GM19372 (cell line): ENCODE measurements at regions not wholly inside any gene's neighbourhood (a gene's known extent, or its start where the extent isn't known, plus 50 kb on each side); places are given as distances from the start of the nearest gene placed in this dataset.

Experiments used
- ATAC-seq: cut with Tn5 transposase; IDR thresholded peaks from one replicate; pipeline ENCODE4 v1.9.1; 2021; ENCODE audit warnings: mild to moderate bottlenecking, low read depth, moderate library complexity; ENCODE audit not compliant: unreplicated experiment

GRCh38 chr4:100811046-100811445 lies 293.2 kb upstream of the EMCN start:
- no peak for ATAC-seq

GRCh38 chr4:100809506-100809905 lies 291.7 kb upstream of the EMCN start:
- no peak for ATAC-seq

- ATAC-seq = no peak
Measured at GRCh38 chr4:100806988-100807387, 289.2 kb upstream of the EMCN start.

DNA sequence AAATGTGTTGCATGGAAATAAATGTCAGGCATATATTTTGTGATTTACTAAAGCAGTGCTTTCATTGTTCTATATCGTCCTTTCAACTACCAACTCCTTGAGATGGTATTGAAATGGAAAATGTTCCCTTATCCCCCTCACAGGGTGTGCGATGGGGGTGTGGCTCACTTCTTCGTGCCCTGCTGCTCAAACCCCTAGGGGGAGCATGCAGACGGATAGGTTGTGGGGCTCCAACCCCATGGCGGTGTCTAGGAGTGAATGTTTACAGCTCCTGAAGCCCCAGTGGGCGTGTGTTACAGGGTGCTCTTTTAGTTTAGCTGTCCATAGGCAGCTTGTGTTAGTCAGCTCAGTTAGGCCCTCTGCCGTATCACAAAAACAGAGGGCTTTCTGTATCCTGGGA lies 287.7 kb upstream of the EMCN start:
- ATAC-seq = no peak

GRCh38 chr4:100804576-100805360 lies 286.9 kb upstream of the EMCN start:
- no peak for ATAC-seq

GRCh38 chr4:100803751-100804150 lies 285.9 kb upstream of the EMCN start:
- ATAC-seq = no peak

DNA sequence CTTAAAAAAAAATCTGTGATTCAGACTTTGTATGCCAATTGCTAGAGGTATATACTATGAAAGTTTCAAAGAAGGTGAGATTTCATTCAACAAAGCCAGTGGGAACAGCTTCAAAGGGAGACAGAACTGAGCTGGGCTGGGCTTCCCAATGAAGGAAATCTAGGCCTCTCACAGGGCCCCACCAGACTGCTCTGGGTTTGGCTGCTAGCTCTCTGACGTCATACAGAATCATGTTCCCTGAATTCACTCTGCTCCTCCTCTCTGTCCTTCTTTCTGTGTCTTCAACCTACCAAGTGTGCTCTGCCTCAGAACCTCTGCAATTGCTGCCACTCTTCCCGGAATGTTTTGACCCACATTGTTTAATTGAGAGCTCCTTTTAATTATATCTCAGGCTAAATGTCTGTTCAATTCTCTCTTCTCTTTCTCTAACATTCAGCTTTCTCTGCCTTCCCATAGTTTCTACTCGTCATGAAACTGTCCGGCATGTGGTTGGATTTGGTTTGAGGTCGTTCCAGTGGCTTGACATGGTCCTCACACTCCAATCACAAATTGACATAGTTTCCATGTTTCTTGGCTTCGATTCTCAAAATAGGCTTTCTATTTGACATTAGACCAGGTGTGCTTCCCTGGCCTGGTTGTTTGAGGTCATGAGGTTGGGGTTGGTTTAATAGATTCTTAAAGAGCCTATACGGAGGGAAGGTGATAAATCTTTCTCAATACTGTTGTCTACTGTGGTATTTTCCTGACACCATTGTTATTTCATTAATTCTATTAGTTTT lies 282.1 kb upstream of the EMCN start:
- ATAC-seq = no peak

- no peak for ATAC-seq
Measured at GRCh38 chr4:100797791-100798190, 280.0 kb upstream of the EMCN start.

DNA sequence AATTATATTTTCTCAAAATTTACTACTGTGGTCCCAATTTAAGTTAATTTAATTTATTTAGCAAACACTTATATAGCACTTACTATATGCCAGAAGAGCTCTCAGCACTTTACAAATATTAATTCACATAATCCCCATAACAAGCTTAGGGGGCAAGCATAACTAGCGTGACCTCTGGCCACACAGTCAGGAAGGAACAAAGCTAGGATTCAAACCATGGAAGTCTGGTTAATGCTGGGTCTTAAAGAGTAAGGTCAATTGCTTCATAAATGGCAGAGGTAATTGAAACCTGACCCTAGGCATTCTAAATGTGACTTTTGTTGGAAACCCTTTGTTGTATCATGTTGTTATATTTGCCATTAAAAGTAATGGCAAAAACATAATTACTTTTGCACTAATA lies 279.5 kb upstream of the EMCN start:
- ATAC-seq = no peak

GRCh38 chr4:100796332-100796731 lies 278.5 kb upstream of the EMCN start:
- ATAC-seq = no peak

GRCh38 chr4:100795581-100795980 lies 277.8 kb upstream of the EMCN start:
- ATAC-seq = no peak

DNA sequence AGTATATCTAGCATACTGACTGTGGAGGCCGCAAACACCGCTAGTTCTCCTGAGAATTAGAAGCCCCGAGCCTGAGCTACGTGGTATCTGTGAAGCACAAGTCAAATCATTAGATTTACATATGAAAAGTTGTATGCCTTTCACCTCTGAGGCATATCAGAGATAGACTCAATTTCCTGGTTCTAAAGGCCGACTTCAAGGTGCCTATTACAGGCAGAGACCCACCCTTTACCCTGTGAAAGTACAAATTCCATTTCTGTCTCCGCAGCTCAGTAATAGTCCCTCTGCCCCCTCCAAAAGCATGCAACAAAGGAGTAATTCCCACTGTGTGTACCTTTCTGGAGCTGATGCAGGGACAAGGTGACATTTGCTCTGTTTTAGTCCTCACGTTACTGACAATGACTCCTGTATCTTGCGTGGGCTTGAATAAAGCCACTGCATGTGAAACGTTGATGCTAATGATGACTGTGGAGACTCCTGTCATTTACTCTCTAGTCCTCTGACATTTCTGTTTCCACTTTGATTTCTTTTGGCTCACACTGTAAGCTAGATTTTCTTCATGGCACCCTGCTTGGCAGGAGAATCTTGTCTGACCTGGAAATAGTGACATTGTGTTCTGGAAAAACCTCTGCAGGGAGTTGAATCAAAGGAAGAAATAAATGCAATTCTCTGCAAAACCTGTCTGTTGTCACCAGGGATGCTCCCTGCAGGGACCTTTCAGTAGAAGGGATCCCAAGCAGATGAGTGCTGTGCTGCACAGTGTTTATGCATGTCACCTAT lies 273.2 kb upstream of the EMCN start:
- ATAC-seq = no peak

GRCh38 chr4:100789991-100790390 lies 272.2 kb upstream of the EMCN start:
- no peak for ATAC-seq

DNA sequence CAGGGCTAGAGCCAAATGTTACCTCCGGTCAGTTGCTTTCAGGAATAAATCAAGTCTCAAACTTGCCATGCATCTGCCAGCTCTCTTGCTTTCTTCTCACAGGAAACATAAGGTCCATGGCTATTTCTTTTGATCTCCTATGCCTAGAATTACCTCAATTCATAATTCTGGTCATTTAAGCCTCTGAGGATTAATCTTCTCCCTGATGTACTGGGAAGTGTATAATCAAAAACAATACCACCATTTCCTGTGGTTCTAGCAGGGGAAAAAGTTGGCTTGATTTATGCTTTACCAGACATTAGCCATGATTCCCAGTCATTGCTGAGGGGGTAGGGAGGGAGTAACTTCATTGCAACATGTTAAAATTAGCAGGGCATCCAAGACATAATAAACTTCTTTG lies 268.7 kb upstream of the EMCN start:
- no peak for ATAC-seq

- no peak for ATAC-seq
Measured at GRCh38 chr4:100782356-100782755, 264.5 kb upstream of the EMCN start.

DNA sequence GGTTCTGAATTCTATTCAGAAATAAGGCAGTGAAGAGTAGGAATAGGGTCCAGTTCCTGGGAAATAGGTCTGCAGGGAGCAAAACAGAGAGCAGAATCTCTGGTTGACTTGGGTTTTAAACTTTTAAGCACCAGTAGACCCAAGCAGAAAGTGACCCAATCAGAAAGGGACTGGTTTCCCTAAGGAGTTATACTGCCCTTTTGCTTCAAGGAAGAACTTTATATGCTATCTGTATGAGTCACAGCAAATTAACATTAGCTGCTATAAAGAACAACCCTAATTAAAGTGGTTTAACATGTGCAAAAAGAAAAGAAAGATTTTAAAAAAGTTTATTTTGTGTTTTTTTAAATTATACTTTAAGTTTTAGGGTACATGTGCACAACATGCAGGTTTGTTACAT lies 263.6 kb upstream of the EMCN start:
- no peak for ATAC-seq

DNA sequence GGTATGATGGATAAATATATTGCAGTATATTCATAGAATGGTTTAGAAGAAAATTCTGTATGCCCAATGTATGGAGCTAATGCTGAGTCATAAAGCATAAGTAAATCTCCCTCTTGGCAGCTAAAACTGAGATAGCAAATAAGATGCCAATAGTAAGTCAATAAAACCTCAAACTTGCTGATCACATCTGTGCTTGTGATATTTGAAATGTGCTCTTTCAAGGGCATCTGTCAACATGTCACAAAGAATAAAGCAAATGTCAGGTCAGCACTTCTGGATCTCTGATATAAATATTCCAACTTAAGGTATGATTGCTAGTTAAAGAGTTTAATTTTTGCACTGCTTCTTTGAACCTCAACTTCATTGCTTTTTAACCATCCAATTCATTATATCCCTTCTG lies 262.3 kb upstream of the EMCN start:
- no peak for ATAC-seq

GRCh38 chr4:100778431-100778830 lies 260.6 kb upstream of the EMCN start:
- no peak for ATAC-seq

DNA sequence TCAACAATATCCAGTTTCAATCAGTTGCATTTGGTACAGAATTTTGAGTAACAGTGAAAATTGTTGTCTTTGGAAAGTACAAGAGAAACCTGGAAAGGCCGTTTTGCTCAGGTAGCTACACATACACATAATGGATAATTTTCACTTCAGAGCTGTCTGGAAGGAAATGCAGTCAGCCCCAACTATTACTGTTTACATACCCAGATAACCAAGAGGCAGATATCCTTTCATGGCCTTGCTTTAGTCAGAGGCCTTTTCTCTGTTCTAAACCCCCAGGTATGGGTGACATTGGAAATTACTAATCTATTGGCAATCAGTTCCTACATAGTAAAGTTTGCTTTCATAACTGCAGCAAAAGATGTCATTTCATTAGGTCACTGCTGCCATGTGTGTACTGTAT lies 244.9 kb upstream of the EMCN start:
- ATAC-seq = no peak

DNA sequence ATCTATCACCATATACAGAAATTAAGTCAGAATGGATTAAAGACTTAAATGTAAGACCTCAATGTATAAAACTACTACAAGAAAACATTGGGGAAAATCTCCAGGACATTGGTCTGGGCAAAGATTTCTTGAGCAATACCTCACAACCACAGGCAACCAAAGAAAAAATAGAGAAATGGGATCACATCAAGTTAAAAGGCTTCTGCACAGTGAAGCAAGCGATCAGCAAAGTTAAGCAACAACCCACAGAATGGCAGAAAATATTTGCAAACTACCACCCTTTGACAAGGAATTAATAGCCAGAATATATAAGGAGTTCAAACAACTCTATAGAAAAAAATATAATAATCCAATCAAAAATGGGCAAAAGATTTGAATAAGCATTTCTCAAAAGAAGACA lies 236.9 kb upstream of the EMCN start:
- ATAC-seq = no peak

- no peak for ATAC-seq
Measured at GRCh38 chr4:100746141-100746739, 228.4 kb upstream of the EMCN start.
